ENCODE measurements at regions not wholly inside any gene's neighbourhood (a gene's known extent, or its start where the extent isn't known, plus 50 kb on each side); places are given as distances from the start of the nearest gene placed in this dataset.
A peak's percentile ranks its signal among the peaks of the same experiment; 100 is the strongest.

GRCh38 chr13:72255908-72256307 lies 388.9 kb upstream of the DACH1 start:
- no peak overlapping the region for H3K9ac ChIP-seq (ENCODE audit: low read depth, low read length)
- H3K27me3 ChIP-seq (ENCODE audit: insufficient read depth, low read length, poor library complexity): no peaks in the 10 kb centered on the region
- no peaks in the 10 kb centered on the region for H3K4me1 ChIP-seq (ENCODE audit: insufficient read depth, low read length)
- no peaks in the 10 kb centered on the region for H3K79me2 ChIP-seq (ENCODE audit: insufficient read depth, low read length)
- no peak overlapping the region for H3K27ac ChIP-seq (ENCODE audit: low read length)
- TF ChIP-seq EZH2 (IDR thresholded peaks at IDR 0.05; ENCODE audit: borderline replicate concordance, low read depth, low read length, severe bottlenecking): no peak
- peak; percentile 35 for TF ChIP-seq CTCF (IDR thresholded peaks at IDR 0.05; ENCODE audit: borderline replicate concordance, extremely low read depth, low read length, poor library complexity, severe bottlenecking)
- H3K4me3 ChIP-seq (ENCODE audit: low read depth in 1 of 2, low read length in 2 of 2): no peak overlapping the region
- no peaks in the 10 kb centered on the region for H4K20me1 ChIP-seq (ENCODE audit: insufficient read depth, low read length)
- H3K9me3 ChIP-seq (ENCODE audit: insufficient read depth, low read length, severe bottlenecking): no peaks in the 10 kb centered on the region
- DNase-seq: no peak
- no peak overlapping the region for H2AFZ ChIP-seq (ENCODE audit: low read depth, low read length)
- ATAC-seq (ENCODE audit: insufficient read depth, low read depth): no peak
- no peak overlapping the region for H3K4me2 ChIP-seq (ENCODE audit: insufficient read depth, low read length)
- H3K36me3 ChIP-seq (ENCODE audit: insufficient read depth, low read length): no peaks in the 10 kb centered on the region

- no peaks in the 10 kb centered on the region for H3K36me3 ChIP-seq (ENCODE audit: insufficient read depth, low read length)
- ATAC-seq (ENCODE audit: insufficient read depth, low read depth) (no peak), DNase-seq (no peak)
- H3K4me3 ChIP-seq (ENCODE audit: low read depth in 1 of 2, low read length in 2 of 2): no peak overlapping the region
- H3K9ac ChIP-seq (ENCODE audit: low read depth, low read length): no peak overlapping the region
- no peaks in the 10 kb centered on the region for H3K79me2 ChIP-seq (ENCODE audit: insufficient read depth, low read length)
- H3K27me3 ChIP-seq (ENCODE audit: insufficient read depth, low read length, poor library complexity): no peaks in the 10 kb centered on the region
- H3K9me3 ChIP-seq (ENCODE audit: insufficient read depth, low read length, severe bottlenecking): no peaks in the 10 kb centered on the region
- H4K20me1 ChIP-seq (ENCODE audit: insufficient read depth, low read length): no peaks in the 10 kb centered on the region
- H3K27ac ChIP-seq (ENCODE audit: low read length): no peak overlapping the region
- H2AFZ ChIP-seq (ENCODE audit: low read depth, low read length): no peak overlapping the region
- peaks cover 5% of the 10 kb centered on the region; the same call in 1 of the 2 replicates for H3K4me1 ChIP-seq (ENCODE audit: insufficient read depth, low read length)
- TF ChIP-seq CTCF (IDR thresholded peaks at IDR 0.05; ENCODE audit: borderline replicate concordance, extremely low read depth, low read length, poor library complexity, severe bottlenecking): no peak
- TF ChIP-seq EZH2 (IDR thresholded peaks at IDR 0.05; ENCODE audit: borderline replicate concordance, low read depth, low read length, severe bottlenecking): no peak
- no peak overlapping the region for H3K4me2 ChIP-seq (ENCODE audit: insufficient read depth, low read length)
Observed at GRCh38 chr13:72253754-72254153, 386.8 kb upstream of the DACH1 start.

GRCh38 chr13:72246396-72246795 lies 379.4 kb upstream of the DACH1 start:
- no peaks in the 10 kb centered on the region for H4K20me1 ChIP-seq (ENCODE audit: insufficient read depth, low read length)
- H3K27ac ChIP-seq (ENCODE audit: low read length): no peak overlapping the region
- DNase-seq (no peak), ATAC-seq (ENCODE audit: insufficient read depth, low read depth) (no peak)
- H3K79me2 ChIP-seq (ENCODE audit: insufficient read depth, low read length): no peaks in the 10 kb centered on the region
- no peak overlapping the region for H3K9ac ChIP-seq (ENCODE audit: low read depth, low read length)
- H3K27me3 ChIP-seq (ENCODE audit: insufficient read depth, low read length, poor library complexity): no peaks in the 10 kb centered on the region
- H3K36me3 ChIP-seq (ENCODE audit: insufficient read depth, low read length): no peaks in the 10 kb centered on the region
- TF ChIP-seq CTCF (IDR thresholded peaks at IDR 0.05; ENCODE audit: borderline replicate concordance, extremely low read depth, low read length, poor library complexity, severe bottlenecking) (no peak), EZH2 (IDR thresholded peaks at IDR 0.05; ENCODE audit: borderline replicate concordance, low read depth, low read length, severe bottlenecking) (no peak)
- H3K4me2 ChIP-seq (ENCODE audit: insufficient read depth, low read length): no peak overlapping the region
- H3K4me1 ChIP-seq (ENCODE audit: insufficient read depth, low read length): peaks cover 5% of the 10 kb centered on the region; the same call in 1 of the 2 replicates
- H2AFZ ChIP-seq (ENCODE audit: low read depth, low read length): no peak overlapping the region
- H3K9me3 ChIP-seq (ENCODE audit: insufficient read depth, low read length, severe bottlenecking): no peaks in the 10 kb centered on the region
- H3K4me3 ChIP-seq (ENCODE audit: low read depth in 1 of 2, low read length in 2 of 2): no peak overlapping the region

- H3K4me1 ChIP-seq (ENCODE audit: insufficient read depth, low read length): peaks cover 1% of the 10 kb centered on the region; the same call in 1 of the 2 replicates
- H3K27me3 ChIP-seq (ENCODE audit: insufficient read depth, low read length, poor library complexity): no peaks in the 10 kb centered on the region
- H3K4me3 ChIP-seq (ENCODE audit: low read depth in 1 of 2, low read length in 2 of 2): no peak overlapping the region
- no peaks in the 10 kb centered on the region for H3K36me3 ChIP-seq (ENCODE audit: insufficient read depth, low read length)
- H2AFZ ChIP-seq (ENCODE audit: low read depth, low read length): no peak overlapping the region
- no peak for TF ChIP-seq EZH2 (IDR thresholded peaks at IDR 0.05; ENCODE audit: borderline replicate concordance, low read depth, low read length, severe bottlenecking)
- no peak for TF ChIP-seq CTCF (IDR thresholded peaks at IDR 0.05; ENCODE audit: borderline replicate concordance, extremely low read depth, low read length, poor library complexity, severe bottlenecking)
- ATAC-seq (ENCODE audit: insufficient read depth, low read depth) (no peak), DNase-seq (no peak)
- no peak overlapping the region for H3K27ac ChIP-seq (ENCODE audit: low read length)
- no peak overlapping the region for H3K4me2 ChIP-seq (ENCODE audit: insufficient read depth, low read length)
- H3K9ac ChIP-seq (ENCODE audit: low read depth, low read length): no peak overlapping the region
- H4K20me1 ChIP-seq (ENCODE audit: insufficient read depth, low read length): no peaks in the 10 kb centered on the region
- H3K9me3 ChIP-seq (ENCODE audit: insufficient read depth, low read length, severe bottlenecking): no peaks in the 10 kb centered on the region
- H3K79me2 ChIP-seq (ENCODE audit: insufficient read depth, low read length): no peaks in the 10 kb centered on the region
Observed at GRCh38 chr13:72244788-72245187, 377.8 kb upstream of the DACH1 start.

All from DND-41 (cell line).